ENCODE measurements at regions not wholly inside any gene's neighbourhood (a gene's known extent, or its start where the extent isn't known, plus 50 kb on each side); places are given as distances from the start of the nearest gene placed in this dataset.

DNA sequence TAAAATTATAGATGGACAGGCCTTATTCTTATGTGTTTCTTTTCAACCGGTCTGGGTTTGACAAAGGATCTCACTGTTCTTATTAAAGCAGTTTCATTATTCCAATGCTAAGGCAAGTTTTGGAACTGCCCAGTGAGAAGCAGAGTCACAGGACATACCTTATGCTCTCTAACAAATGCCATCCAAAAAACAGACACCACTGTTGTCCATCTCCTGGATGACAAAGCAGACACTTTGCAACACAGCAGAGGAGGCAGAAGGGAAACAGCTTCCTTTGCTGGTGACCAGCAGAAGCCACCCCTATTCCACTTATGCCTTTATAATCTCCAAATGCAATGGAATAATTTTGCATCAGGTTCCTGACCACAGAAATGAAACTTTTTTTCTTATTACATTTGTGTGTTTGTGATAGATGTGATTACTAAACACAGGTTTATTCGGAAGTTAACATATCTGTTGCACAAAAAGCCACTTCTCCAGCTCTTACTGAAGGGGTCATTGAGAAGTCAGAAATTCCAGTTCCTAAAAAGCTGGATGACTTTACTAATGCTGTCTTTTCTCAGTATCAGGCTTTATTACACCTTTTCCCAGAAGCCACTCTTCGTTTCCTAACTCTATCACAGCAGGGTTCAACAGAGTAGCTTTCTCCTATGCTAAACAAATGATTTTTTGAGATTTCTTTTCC lies 115.6 kb downstream of the BTG1 start:
- DNase-seq = no peak

GRCh38 chr12:92029136-92029535 lies 116.5 kb downstream of the BTG1 start:
- no peak for DNase-seq

DNA sequence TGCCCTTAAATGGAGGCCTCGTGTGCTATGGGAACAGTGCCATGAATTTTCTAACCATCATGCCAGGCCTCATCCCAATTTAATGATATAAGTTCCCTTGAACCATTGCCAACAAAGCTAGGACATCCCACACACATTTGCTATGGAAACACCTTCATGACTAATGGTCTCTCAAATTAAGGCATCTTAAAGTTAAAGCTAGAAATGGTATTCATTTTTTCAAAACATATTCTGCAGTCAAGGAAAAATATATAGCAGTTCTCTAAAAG lies 117.3 kb downstream of the BTG1 start:
- DNase-seq = no peak

- DNase-seq = no peak
These were observed 117.8 kb downstream of the BTG1 start for GRCh38 chr12:92027701-92028440.

- DNase-seq = no peak
These were observed 118.4 kb downstream of the BTG1 start for GRCh38 chr12:92027243-92027642.

DNA sequence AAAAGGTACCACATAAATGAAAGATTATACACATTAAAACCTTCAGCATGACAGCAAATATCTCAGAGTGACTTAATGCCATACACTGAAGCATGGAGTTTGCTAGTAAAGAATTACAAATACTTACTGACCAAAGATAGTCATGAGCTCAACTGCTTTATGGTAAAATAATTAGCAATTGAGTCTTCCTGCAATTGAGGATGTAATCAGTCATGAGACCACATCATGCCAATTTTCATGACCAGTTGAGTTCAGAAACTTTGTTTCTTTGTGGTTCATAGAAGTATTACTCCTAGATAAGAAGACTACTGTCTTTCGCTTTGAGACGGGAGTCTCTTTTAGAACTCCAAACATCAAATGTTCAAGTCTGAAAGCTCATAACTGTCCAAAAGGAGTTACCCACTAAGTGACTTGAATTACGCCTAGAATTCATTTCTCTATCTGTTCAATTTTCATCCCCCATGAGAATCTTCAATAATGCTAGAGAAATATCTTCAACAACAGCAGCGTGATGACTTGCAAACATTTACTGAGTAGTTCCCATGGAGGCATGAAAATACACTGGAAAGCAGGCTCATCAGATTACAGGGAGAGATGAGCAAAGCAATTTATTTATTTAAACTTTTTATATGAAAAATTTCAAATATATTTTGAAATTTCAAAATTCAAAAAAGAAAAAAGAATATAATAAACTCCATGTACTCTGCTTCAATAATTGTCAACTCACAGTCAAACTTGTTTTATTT lies 120.0 kb downstream of the BTG1 start:
- no peak for DNase-seq

- DNase-seq = no peak
These were observed 123.6 kb downstream of the BTG1 start for GRCh38 chr12:92022093-92022492.

- DNase-seq = no peak
These were observed 124.0 kb downstream of the BTG1 start for GRCh38 chr12:92021666-92022035.

DNA sequence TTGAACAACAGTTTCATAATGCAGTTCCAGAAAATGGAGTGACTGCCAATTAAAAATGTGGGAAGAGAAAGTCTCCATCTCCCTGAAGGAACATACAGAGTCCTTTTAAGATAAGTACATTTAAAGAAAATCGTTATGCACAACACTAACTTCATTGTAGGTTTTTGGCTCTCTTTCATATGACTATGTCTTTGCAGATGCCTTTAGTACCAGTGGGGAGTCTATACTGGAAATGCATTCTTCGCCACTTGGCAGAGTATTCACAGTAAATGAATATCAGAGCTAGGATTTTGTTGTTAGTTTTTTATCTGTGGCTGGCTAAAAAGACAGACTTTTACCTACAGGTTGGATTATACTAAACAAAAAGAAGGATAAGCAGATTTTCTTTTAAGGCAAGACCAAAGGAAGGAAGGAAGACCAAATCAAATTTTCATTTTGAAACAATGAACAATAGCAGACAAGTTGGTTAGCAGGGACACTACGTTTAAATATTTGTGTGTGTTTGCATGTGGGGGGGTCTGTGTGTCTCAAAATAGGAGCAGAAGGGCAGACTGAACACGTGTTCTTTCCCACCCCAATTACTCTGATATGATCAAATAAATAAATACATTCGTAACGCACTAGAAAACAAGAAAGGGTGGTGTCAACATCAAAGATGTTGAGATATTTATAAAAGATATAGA lies 124.5 kb downstream of the BTG1 start:
- DNase-seq = no peak

- no peak for DNase-seq
These were observed 126.0 kb downstream of the BTG1 start for GRCh38 chr12:92019491-92020277.

GRCh38 chr12:92012691-92013090 lies 133.0 kb downstream of the BTG1 start:
- no peak for DNase-seq

- DNase-seq = no peak
These were observed 134.6 kb downstream of the BTG1 start for GRCh38 chr12:92010853-92011701.

GRCh38 chr12:92010368-92010767 lies 135.3 kb downstream of the BTG1 start:
- no peak for DNase-seq

GRCh38 chr12:92008345-92008744 lies 137.3 kb downstream of the BTG1 start:
- no peak for DNase-seq

DNA sequence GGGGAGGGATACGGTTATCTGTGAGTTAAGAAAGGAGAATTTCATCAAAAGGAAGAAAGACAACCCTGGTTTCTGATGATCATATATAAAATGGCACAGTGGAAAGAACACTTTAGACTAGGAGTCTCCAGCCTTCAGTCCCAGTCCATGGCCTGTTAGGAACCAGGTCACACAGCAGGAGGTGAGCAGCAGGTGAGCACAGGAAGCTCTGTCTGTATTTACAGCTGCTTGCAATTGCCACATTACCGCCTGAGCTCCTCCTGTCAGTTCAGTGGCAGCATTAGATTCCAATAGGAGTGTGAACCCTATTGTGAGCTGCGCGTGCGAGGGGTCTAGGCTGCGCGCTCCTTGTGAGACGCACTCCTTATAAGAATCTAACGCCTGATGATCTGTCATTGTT lies 137.9 kb downstream of the BTG1 start:
- no peak for DNase-seq

DNA sequence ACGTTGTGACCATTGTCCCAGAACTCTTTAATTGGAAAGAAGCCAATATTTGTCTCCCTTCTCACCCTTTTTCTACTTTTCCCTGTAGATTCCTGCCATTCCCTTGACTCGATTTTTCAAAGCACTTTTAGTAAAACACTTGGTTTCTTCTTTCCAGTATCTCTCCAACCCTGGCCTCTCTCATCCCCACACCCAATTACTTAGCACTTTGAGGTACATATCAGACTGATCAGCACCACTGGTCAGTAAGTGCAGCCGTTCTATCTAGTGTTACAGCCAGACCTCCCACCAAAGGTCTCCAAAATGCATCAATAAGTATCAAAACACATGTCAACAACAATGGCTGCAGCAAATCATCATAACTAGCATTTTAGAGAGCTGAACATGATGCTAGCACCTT lies 141.9 kb downstream of the BTG1 start:
- no peak for DNase-seq

GRCh38 chr12:92002673-92003382 lies 142.8 kb downstream of the BTG1 start:
- DNase-seq = no peak

GRCh38 chr12:92002195-92002649 lies 143.4 kb downstream of the BTG1 start:
- DNase-seq = no peak

GRCh38 chr12:92000597-92000996 lies 145.0 kb downstream of the BTG1 start:
- DNase-seq = no peak

DNA sequence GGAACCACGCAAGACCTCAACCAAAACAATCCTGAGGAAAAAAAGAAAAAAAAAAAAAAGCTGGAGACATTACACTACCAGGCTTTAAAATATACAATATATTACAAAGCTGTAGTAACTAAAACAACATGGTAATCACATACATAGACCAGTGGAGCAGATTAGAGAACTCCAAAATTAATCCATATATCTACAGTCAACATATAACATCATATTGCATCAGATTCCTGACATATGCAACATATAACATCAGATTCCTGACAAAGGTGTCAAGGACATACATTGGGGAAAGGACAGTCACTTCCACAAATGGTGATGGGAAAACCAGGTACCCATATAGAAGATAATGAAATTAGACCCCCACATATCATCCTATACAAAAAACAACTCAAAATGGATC lies 145.8 kb downstream of the BTG1 start:
- DNase-seq = no peak

DNA sequence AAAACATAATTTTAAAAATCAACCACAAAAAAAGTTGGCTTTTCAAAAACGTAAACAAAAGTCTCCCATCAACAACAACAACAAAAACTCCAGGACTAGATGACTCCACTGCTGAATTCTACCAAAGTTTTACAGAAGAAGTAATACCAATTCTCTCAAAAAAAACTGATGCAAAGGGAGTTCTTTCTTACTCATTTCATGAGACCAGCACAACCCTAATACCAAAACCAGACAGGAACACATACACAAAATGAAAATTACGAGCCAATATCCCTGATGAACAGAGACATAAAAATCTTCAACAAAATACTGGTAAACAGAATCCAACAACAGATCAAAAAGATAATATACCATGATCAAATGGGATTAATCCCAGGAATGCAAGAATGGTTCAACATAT lies 147.3 kb downstream of the BTG1 start:
- DNase-seq = no peak
